K562 (cell line): ENCODE measurements at regions not wholly inside any gene's neighbourhood (a gene's known extent, or its start where the extent isn't known, plus 50 kb on each side); places are given as distances from the start of the nearest gene placed in this dataset.
A peak's percentile ranks its signal among the peaks of the same experiment; 100 is the strongest.

Source experiments
- ATAC-seq: fragments of 200-7000 bp; cut with Tn5 transposase; 3 replicates; pipeline ENCODE4 v1.9.1; 2020; ENCODE audit warnings: moderate library complexity
- BruUV-seq: library from RNA; stranded (reverse); fragments of 400-500 nt; replicated peaks from 2 replicates; lab custom pipeline; 2021; lab: Mats Ljungman, UMichigan
- CTCF ChIA-PET: fragments of 300-600 bp; formaldehyde crosslinking; extraction: SDS; loops from one replicate; lab custom pipeline; 2021; ENCODE audit warnings: low intra/inter-chr PET ratio; lab: Yijun Ruan, JAX
- POLR2A ChIA-PET: fragments of 300-600, 350-650 bp; sonication (Branson Sonifier 250); formaldehyde crosslinking; extraction: SDS; loops from one replicate; lab custom pipeline; 2021; ENCODE audit warnings: antibody characterized with exemption, inconsistent platforms; lab: Yijun Ruan, JAX
- DNase-seq, 4 experiments: peaks; one replicate each; pipeline versions ENCODE4 v3.0.0 to v3.0.0-alpha.2; 2011 to 2018; ENCODE audit warnings: low spot score in 3 of 4, mixed read lengths in 3 of 4; ENCODE audit errors: extremely low read depth in 1 of 4
- FAIRE-seq: peaks from 2 replicates; lab custom pipeline; 2011; peaks lifted over from hg19 to GRCh38; lab: Jason Lieb, UNC
- H2AFZ ChIP-seq: 2 replicates; pipeline ENCODE4 v1.6.0; 2011; ENCODE audit warnings: low read depth, low read length, control low read depth, inconsistent platforms
- H3K27ac ChIP-seq: fragments of 200-600 bp; 3 replicates; pipeline ENCODE4 v1.8.0; 2011; ENCODE audit warnings: low read depth, mild to moderate bottlenecking, control low read depth, inconsistent platforms, low read length, moderate library complexity, mixed read lengths; ENCODE audit errors: extremely low read depth
- H3K27me3 ChIP-seq, 2 experiments: fragments of 300-600 bp in 1 of 2; 2 replicates in 1 of 2; 3 replicates in 1 of 2; pipeline versions ENCODE4 v1.6.0 to v1.8.0; 2011; ENCODE audit warnings: inconsistent platforms in 2 of 2, low read length in 2 of 2, mild to moderate bottlenecking in 1 of 2, mixed read lengths in 1 of 2, moderate library complexity in 1 of 2; ENCODE audit not compliant: control insufficient read depth in 2 of 2, insufficient read depth in 2 of 2
- H3K36me3 ChIP-seq: fragments of 300-600 bp; 3 replicates; pipeline ENCODE4 v1.8.0; 2011; ENCODE audit warnings: mild to moderate bottlenecking, low read length, inconsistent platforms; ENCODE audit not compliant: control insufficient read depth, insufficient read depth
- H3K4me1 ChIP-seq, 2 experiments: fragments of 200-600 bp in 1 of 2; replicated peaks in 1 of 2; 2 replicates in 1 of 2; 3 replicates in 1 of 2; pipeline versions ENCODE4 v1.5.1 to v1.8.0; 2011; ENCODE audit warnings: inconsistent platforms in 2 of 2, low read length in 2 of 2, mild to moderate bottlenecking in 1 of 2, mixed read lengths in 1 of 2, moderate library complexity in 1 of 2; ENCODE audit not compliant: control insufficient read depth in 2 of 2, insufficient read depth in 2 of 2
- H3K4me2 ChIP-seq: 2 replicates; pipeline ENCODE4 v1.6.1; 2011; ENCODE audit warnings: low read length, control low read depth, inconsistent platforms, mixed read lengths; ENCODE audit not compliant: insufficient read depth
- H3K4me3 ChIP-seq: fragments of 200-600 bp; sonication (generic), shearing (Covaris generic); 2 replicates; pipeline ENCODE4 v1.5.1; 2016; ENCODE audit warnings: control low read depth, inconsistent platforms
- H3K79me2 ChIP-seq: fragments of 200-600 bp; 3 replicates; pipeline ENCODE4 v1.8.0; 2011; ENCODE audit warnings: low read length, inconsistent platforms; ENCODE audit not compliant: control insufficient read depth, insufficient read depth
- H3K9ac ChIP-seq, 2 experiments: 2 replicates each; pipeline versions ENCODE4 v1.6.0 to v1.6.1; 2011; ENCODE audit warnings: low read depth in 2 of 2, low read length in 2 of 2, control low read depth in 1 of 2, inconsistent platforms in 1 of 2, mild to moderate bottlenecking in 1 of 2, mixed read lengths in 1 of 2; ENCODE audit not compliant: insufficient read depth in 1 of 2
- H3K9me1 ChIP-seq: one replicate; pipeline ENCODE4 v1.6.0; 2011; ENCODE audit warnings: inconsistent platforms, mild to moderate bottlenecking, low read length, moderate library complexity; ENCODE audit not compliant: control insufficient read depth, insufficient read depth
- H3K9me3 ChIP-seq: replicated peaks from 2 replicates; pipeline ENCODE4 v1.5.1; 2011; ENCODE audit warnings: low read depth, low read length, inconsistent platforms; ENCODE audit not compliant: control insufficient read depth, insufficient read depth
- H4K20me1 ChIP-seq: replicated peaks from 2 replicates; pipeline ENCODE4 v1.6.1; 2011; ENCODE audit warnings: low read length, inconsistent platforms, mixed read lengths; ENCODE audit not compliant: control insufficient read depth, insufficient read depth
- ARNT ChIP-seq, 2 experiments: fragments of 450-650 bp; IDR thresholded peaks; 2 replicates each; pipeline ENCODE4 v1.6.1; 2016; ENCODE audit warnings: mild to moderate bottlenecking in 1 of 2
- BCL6 ChIP-seq: fragments of 250-450 bp; sonication (Bioruptor Pico); IDR thresholded peaks from 2 replicates; pipeline ENCODE4 v1.4.0; 2020
- CXXC5 ChIP-seq: fragments of 250-450 bp; sonication (Bioruptor Pico); IDR thresholded peaks from 2 replicates; pipeline ENCODE4 v1.8.0; 2022; ENCODE audit warnings: inconsistent platforms, mild to moderate bottlenecking, moderate library complexity
- ELF4 ChIP-seq: fragments of 450-650 bp; formaldehyde crosslinking; IDR thresholded peaks from 2 replicates; pipeline ENCODE4 v1.4.0; 2022; ENCODE audit warnings: missing genetic modification characterization
- HIVEP1 ChIP-seq: fragments of 250-450 bp; sonication (Bioruptor Pico); IDR thresholded peaks from 2 replicates; pipeline ENCODE4 v1.4.0; 2020; ENCODE audit warnings: mild to moderate bottlenecking
- NCOA6 ChIP-seq: fragments of 450-650 bp; IDR thresholded peaks from 2 replicates; pipeline ENCODE4 v1.6.1; 2017; ENCODE audit warnings: mild to moderate bottlenecking
- PKNOX1 ChIP-seq: fragments of 450-650 bp; IDR thresholded peaks from 2 replicates; pipeline ENCODE4 v1.6.1; 2016
- PRPF4 ChIP-seq: fragments of 200-400 bp; formaldehyde crosslinking; IDR thresholded peaks from one replicate; pipeline ENCODE4 v1.6.1; 2017; ENCODE audit warnings: low read length, low read depth, mild to moderate bottlenecking; ENCODE audit not compliant: insufficient read depth, poor library complexity, severe bottlenecking
- TFE3 ChIP-seq: fragments of 450-650 bp; formaldehyde crosslinking; IDR thresholded peaks from 2 replicates; pipeline ENCODE4 v1.4.0; 2020; ENCODE audit warnings: mild to moderate bottlenecking, mixed read lengths
- ZNF184 ChIP-seq: sonication (generic); formaldehyde crosslinking; IDR thresholded peaks from 2 replicates; pipeline ENCODE4 v1.5.0; 2020; ENCODE audit warnings: missing genetic modification reagents
- WGBS: fragments of 100-300 bp; shearing (Covaris generic); methylation state at CpG from one replicate; pipeline ENCODE4 v1.1.6; 2016; ENCODE audit warnings: low coverage, mixed read lengths; ENCODE audit not compliant: insufficient coverage; ENCODE audit errors: missing lambda C conversion rate; 5-methylcytosine and 5-hydroxymethylcytosine counted together
- in situ Hi-C: fragments of 300-500 bp; cut with MboI; formaldehyde crosslinking; loops from 4 replicates; pipeline ENCODE4 v1.15.0; 2018; ENCODE audit warnings: inconsistent platforms, mixed read lengths
- intact Hi-C: fragments of 100-400 bp; cut with micrococcal nuclease; formaldehyde crosslinking; loops from 2 replicates; pipeline ENCODE4 v1.14.2; 2022

DNA sequence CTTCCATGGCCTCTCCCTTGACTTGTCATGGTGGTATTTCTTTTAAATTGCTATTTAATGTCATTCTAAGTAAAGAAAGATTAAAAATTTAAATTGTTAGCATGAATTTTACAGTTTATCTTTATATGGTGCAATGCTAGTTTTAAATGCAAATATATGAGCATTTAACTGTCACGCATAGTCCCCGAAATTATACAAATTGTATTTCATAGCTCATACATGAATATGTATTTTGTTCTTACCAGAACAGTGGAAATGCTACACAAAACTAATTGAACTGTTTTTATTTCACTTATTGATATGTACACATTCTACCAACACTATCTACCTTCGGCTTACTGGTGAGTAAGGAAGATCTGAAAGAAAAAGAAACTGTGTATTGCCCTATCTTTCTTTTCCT lies 125.8 kb downstream of the CARTPT start:
- Histone ChIP-seq H3K9me1 (no peaks in the 10 kb centered on the region), H3K79me2 (no peaks in the 10 kb centered on the region), H3K36me3 (no peaks in the 10 kb centered on the region), H3K9ac (no peak overlapping the region), H3K4me3 (no peak overlapping the region), H3K27me3 (no peaks in the 10 kb centered on the region; a peak in 1 of 5 replicates), H3K4me2 (no peak overlapping the region), H3K27ac (no peak overlapping the region), H3K4me1 (no peaks in the 10 kb centered on the region), H4K20me1 (no peaks in the 10 kb centered on the region), H3K9me3 (no peaks in the 10 kb centered on the region), H2AFZ (no peak overlapping the region)
- no peak for ATAC-seq
- POLR2A ChIA-PET: no interaction called here
- WGBS: 0% methylated on average over 3 of the region's 3 CpGs
- BruUV-seq: no TSS peak
- DNase-seq: no peak
- in situ Hi-C loops: no loop called here
- intact Hi-C loops: no loop called here
- no peak for FAIRE-seq
- TF ChIP-seq PKNOX1 (no peak), CXXC5 (no peak), ZNF184 (no peak), HIVEP1 (CRISPR knock-in tag) (no peak), NCOA6 (no peak), ARNT (IDR thresholded peaks at IDR 0.05) (no peak)
- CTCF ChIA-PET: no interaction called here

DNA sequence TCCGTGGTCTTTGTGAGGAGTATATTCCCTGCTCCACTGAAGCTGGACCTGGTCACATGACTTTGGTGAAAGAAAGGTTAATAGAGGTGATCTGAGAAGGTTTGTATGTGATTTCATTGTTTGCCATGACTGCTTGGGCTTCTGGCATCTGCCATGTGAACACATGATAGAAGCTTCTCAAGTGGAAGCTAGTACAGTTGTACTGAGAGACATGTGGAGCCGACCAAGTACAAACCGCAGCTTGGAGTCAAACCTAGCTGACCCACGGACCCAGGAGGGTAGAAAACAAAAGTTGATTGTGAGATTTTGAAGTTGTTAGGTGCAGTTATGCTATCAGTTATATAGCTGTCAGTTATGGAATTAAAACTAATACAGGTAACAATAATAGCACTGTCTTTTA lies 140.4 kb downstream of the CARTPT start:
- H3K79me2 ChIP-seq: no peaks in the 10 kb centered on the region
- H3K4me1 ChIP-seq: no peaks in the 10 kb centered on the region
- ChIA-PET POLR2A (no interaction called here), CTCF (no interaction called here)
- no peak overlapping the region for H2AFZ ChIP-seq
- FAIRE-seq (no peak), DNase-seq (no peak), ATAC-seq (no peak)
- H3K27ac ChIP-seq: no peak overlapping the region
- H3K9me3 ChIP-seq: no peaks in the 10 kb centered on the region
- H3K36me3 ChIP-seq: no peaks in the 10 kb centered on the region
- TF ChIP-seq BCL6 (CRISPR knock-in tag): no peak
- TF ChIP-seq ELF4 (CRISPR knock-in tag): no peak
- no peak for TF ChIP-seq PRPF4
- peak; percentile 42; the same call in 1 of the 2 replicates for TF ChIP-seq TFE3 (CRISPR knock-in tag)
- 0% methylated on average over 4 of the region's 4 CpGs for WGBS
- H4K20me1 ChIP-seq: no peaks in the 10 kb centered on the region
- BruUV-seq: no TSS peak
- no peak overlapping the region for H3K9ac ChIP-seq
- intact Hi-C loops: no loop called here
- H3K4me2 ChIP-seq: no peak overlapping the region
- no peaks in the 10 kb centered on the region for H3K9me1 ChIP-seq
- no peak overlapping the region for H3K4me3 ChIP-seq
- in situ Hi-C loops: no loop called here
- no peaks in the 10 kb centered on the region for H3K27me3 ChIP-seq
